NCI-H128 (cell line): ENCODE measurements at regions not wholly inside any gene's neighbourhood (a gene's known extent, or its start where the extent isn't known, plus 50 kb on each side); places are given as distances from the start of the nearest gene placed in this dataset.

Experiments
- DNase-seq: peaks from one replicate; lab custom pipeline; 2025; ENCODE audit not compliant: unreplicated experiment; lab: John Stamatoyannopoulos, UW

DNA sequence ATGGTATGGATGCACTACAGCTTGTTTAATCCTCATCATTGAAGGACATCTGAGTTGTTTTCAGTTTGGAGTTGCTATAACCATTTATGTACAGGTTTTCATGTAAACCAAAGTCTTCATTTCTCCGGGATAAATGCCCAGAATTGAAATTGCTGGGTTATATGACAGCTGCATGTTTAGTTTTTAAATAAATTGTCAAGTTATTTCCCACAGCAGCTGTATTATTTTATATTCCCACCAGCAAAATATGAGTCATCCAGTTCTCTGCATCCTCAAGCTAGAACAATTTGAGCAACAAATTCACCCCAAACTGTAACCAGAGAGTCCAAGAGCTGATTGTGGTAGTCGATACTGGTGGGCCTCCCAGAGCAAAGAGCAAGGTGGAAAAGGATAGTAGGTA, 125.6 kb upstream of the PRNP start:
- DNase-seq, result no peak

DNA sequence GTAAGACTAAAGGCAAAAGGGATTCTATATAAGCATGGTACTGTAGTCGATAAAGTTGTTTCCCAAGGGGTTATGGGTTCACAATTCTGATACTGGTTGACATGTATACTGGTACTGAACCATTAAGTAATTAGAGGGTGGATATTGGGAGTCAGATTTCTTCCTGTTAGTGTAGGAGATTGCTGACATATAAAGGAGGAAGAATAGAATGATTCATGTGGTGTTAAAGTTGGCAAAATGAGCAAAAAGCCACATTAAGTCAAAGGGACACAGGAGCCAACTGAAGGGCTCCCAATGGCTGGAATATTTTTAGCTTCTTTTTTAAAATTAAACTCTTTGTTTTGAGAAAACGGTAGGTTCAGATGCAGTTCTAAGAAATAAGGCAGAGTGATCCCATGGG, 126.3 kb upstream of the PRNP start:
- DNase-seq, result no peak

DNA sequence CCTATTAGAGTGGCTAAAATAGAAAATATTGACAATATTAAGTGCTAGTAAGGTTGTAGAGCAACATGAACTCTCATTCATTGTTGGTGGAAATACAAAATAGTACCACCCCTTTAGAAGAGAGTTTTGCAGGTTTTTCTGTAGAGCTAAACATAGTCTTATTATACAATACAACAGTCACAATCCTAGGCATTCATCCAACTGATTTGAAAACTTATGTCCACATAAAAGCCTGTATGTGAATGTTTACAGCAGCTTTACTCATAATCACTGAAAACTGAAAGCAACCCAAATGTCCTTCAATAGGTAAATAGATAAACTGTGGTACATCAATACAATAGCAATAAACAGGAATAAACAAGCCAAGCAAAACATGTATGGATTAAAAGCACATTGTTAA, 127.2 kb upstream of the PRNP start:
- no peak for DNase-seq

DNA sequence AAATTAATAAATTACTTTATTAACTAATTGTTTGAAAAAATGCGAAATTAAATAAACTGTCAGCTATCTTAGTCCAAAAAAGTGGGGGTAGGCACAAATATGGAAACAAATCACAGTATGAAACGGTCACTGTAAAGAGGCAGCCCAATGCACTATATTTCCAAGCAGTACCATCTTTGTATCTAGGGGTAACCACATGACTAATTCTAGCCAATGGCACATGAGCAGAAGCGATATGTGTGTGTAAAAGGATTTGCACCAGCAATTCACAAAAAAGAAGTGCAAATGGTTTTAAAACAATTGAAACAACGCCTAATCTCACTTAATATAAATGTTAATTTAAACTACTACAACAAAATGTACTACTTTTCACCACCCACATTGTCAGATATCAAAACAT, 129.5 kb upstream of the PRNP start:
- DNase-seq, result no peak

DNA sequence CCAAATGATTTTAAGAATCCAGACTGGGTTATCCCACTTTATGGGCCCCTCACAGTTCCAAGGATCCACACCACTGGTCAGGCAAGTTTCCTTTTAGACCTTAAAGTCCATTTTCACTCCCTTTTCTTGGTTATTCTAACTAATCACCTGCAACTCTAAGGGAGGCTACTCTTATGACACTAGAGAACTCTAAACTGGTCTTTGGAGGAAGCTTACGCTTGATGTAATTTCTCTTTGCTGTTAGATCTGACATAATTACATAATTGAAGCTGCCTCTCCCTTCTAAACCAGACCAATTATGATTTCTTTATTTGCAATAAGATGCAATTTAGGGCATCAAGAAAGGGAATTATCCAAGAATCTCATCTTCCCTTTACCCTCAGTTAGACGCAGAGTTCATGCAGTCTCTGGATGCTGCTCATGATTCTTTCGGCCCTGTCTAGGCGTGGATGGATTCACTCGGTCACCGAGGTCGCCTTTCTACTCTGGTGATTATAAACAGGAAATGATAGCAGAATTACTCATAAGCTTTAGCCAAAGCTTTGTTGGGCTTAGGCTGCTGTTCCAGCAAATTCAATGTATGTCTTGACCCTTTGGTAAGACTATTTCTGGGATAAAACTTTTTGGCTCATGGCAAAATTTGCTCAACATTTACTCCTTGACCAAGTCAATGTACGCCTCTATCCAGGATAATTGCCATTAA, 130.9 kb upstream of the PRNP start:
- DNase-seq, result no peak

DNA sequence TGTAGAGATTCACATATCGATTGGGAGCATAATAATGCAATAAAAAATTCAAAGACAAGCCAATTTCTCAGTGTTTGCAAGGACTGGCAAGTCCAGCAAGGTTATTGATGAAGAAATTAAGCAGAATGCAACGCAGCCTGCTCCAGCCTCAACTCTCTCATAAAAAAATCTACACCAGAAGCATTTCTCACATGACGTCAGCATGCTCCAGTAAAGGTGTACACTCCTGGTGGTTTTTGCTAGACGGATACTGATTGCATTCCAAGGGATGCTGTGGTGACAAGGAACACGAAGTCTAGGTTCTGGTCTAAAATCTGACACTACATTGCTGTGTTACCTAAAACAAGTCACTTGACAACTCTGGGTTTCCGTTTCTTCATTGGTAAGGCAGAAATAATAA, 131.9 kb upstream of the PRNP start:
- DNase-seq, result no peak

DNA sequence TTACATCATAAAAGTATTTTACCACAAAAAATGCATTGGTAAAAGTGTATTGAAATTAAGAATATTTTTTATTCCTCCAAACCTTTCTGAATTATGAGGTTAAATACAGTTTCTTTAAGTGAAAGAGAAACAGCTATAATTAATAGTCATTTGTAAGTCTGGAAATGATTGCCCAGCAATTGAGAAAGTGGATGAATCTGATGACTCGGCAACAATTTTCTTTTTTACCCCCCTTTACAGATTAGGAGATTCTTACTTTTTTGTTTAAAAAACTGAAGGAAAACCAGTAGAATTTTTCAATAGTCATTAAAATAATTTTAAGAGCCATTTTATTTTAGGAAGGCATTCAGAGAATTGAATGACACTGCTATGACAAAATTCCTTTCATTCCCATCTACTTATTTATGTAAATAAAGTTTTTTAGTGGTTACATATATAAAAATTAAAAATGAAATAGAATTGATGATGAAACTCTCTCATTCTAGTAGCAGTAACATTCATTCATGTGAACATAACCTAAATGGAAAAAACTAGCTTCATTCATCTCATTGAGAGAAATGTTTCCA, 134.1 kb upstream of the PRNP start:
- no peak for DNase-seq

DNA sequence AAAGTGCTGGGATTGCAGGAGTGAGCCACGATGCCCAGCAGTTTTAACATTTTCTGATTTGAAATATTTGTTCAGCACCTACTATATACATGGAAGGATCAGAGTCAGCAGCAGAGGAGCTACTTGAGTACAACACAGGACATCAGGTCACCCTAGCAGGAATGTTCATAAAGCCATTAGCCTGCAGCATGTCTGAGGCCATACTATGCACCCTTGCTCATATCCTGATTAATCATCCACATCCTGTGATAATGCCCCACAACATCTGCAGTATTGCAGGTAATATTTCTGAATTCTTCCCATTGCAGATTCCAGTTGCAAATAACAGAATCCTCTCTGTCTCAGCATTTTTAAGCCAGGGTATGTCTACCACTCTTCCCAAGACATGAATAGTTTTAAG, 135.5 kb upstream of the PRNP start:
- DNase-seq, result no peak

DNA sequence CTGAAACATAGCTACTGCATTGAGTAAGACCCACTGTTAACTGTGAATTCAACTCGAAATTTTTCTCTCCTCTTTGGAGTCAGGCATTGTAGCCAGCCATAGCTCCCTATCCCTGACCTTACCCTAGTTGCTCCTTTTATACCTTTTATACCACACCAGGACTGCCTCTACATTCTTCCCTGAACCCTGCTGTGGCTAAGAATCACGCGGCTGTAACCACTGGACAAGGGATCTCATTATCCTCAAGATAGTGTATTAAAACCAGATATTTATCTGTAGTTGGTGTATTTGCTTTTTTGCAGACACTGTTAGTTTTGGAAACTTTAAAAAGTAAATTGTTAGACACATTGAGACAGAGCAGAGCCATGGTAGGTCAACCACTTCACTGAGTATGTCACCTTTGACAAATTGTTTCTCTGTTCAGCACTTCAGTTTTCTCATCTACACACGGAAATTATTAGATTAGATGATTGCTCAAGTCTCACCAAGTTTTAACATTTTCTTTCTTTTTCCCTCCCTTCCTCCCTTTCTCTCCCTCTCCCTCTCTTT, 136.5 kb upstream of the PRNP start:
- no peak for DNase-seq

DNA sequence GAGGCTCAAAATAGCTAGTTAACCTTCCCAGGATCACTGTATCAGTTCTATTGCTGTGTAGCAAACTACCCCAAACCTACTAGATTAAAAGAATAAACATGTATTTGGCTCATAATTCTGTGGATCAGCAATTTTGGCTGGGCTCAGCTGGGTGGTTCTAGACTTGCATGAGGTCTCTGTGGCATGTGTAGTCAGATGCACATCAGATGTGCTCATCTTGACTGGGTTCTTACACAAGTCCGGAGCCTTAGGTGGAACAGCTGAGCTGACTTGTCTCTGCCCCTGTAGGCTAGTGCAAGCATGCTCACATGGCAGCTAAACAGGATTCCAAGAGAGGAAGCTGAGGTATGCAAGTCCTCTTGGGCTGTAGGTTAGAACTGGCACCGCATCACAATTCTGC, 137.7 kb upstream of the PRNP start:
- no peak for DNase-seq

DNA sequence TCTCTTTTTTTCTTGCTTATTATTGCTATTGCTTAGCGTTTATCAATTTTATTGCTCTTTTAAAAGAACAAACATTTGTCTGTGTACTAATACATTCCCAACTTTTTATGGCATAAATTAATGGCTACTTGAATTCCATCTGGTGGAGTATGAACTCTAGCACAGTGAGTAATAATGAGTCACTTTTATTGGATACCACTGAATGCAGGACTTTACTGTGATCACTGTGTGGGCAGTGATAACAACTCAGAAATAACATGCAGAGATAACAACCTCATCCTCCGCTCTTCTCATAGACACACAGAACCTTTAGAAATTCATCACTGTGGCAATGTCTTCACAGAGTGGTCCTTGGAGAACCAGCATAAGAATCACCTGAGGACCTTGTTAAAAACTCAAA, 139.5 kb upstream of the PRNP start:
- no peak for DNase-seq

DNA sequence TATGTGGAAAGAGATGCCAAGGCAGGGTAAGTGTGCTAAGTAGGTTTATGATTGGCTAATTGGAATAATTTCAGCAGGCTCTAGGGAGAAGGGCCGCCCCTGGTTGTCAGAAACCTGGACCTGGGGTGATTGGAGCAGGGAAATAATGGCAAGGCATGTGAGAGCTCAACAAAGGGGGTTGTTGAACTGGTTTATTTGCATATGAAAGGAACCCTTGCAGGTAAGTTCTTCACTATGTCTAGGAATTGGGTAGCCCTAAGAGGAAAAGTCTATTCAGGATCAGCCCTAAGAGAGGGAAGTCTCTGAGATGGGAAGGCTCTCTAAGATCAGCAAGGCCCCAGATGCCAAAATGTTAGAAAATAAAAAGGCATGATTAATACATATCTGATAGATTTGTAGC, 139.9 kb upstream of the PRNP start:
- DNase-seq, result no peak

DNA sequence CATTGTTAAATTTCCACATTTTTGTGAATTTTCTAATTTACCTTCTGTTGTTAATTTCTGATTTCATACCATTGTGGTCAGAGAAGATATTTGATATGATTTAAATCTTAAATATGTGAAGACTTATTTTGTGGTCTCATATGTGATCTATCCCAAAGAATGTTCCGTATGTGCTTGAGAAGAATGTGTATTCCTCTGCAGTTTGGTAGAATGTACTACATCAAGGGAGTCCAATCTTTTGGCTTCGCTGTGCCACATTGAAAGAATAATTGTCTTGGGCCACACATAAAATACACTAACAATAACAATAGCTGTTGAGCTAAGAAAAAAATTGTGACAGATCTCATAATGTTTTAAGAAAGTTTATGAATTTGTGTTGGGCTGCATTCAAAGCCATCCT, 140.7 kb upstream of the PRNP start:
- DNase-seq, result no peak

DNA sequence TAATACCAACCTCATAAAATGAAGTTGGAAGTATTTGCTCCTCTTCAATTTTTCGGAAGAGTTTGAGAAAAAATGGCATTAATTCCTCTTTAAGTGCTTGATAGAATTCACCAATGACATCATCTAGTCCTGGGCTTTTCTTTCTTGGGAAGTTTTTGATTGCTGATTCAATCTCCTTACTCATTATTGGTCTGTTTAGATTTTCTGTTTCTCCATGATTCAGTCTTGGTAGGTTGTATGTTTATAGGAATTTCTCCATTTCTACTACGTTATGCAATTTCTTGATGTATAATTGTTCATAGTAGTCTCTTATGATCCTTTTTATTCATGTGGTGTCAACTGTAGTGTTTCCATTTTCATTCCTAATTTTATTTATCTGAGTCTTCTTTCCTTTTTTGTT, 141.5 kb upstream of the PRNP start:
- DNase-seq, result no peak

DNA sequence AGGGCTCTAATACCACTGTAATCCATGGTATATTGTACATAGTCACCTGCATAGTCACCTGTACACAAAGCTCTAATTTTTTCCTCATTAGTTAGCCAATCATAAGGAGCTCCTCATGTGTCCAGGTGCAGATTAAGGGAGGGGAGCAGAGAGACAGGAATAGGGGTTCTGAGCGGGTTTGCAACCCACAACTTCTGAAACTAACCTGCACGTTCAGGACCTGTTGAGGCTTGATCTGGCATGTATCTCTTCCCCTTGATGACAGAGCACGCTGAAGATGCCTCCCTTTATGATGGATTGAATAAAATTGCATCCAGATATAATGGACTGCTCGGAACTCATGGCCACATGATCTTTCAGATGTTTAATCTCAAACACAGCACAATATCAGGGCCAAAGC, 144.0 kb upstream of the PRNP start:
- no peak for DNase-seq

DNA sequence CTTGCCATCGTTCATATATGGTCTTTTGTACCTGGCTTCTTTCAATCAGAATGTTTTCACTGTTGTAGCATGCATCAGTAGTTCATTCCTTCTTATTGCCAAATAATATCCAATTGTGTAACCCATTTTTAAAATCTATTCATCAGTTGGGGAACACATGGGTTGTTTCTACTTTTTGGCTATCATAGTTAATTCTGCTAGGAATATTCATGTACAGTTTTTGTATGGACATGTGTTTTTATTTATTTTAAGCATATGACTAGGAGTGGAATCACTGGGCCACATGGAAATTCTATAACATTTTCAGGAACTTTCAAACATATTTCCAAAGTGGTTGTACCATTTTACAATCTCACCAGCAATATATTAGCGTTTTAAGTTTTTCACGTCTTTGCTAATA, 151.9 kb upstream of the PRNP start:
- DNase-seq, result no peak

DNA sequence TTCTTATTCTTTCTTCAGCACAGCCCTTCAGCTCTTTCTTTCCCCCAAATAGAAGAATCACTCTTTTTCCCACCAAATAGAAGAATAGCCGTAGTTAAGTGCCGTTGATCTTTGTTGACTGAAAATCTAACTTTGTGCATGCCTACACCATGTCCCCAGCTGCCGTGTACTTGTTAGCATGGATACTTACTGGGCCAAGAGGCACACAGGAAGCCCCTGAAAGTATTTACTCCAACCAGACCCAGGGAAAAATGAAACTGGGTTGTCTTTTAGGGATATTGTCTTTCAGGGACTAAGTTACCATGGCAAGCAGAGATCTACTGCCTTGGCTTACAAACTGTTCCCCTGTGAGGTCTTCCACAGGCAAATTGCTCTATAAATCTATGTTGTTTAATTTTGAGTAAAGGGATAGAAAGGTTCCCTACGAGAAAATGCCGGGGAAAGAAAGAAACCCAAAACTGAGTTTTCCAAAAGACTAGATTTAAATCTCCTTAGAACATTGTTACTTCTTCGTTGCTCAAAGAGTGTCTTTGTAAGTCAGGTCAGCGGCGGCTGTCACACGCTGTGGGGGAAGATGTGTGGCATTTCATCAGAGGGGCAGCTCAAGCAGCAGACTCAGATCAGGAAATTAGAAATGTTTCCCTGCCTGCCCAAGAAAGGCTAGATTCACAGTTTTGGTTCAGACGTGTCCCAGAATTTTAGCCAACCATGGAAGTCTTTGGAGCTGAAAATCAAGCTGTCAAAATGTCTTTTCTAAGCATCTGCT, 152.7 kb upstream of the PRNP start:
- no peak for DNase-seq

DNA sequence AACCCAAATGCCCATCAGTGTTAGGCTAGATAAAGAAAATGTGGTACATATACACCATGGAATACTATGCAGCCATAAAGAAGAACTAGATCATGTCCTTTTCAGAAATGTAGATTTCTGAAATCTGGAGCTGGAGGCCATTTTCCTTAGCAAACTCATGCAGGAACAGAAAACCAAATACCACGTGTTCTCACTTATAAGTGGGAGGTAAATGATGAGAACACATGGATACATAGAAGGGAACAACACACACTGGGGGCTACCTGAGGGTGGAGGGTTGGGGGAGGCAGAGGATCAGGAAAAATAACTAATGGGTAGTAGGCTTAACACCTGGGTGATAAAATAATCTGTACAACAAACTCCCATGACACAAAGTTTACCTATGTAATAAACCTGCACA, 153.5 kb upstream of the PRNP start:
- no peak for DNase-seq

DNA sequence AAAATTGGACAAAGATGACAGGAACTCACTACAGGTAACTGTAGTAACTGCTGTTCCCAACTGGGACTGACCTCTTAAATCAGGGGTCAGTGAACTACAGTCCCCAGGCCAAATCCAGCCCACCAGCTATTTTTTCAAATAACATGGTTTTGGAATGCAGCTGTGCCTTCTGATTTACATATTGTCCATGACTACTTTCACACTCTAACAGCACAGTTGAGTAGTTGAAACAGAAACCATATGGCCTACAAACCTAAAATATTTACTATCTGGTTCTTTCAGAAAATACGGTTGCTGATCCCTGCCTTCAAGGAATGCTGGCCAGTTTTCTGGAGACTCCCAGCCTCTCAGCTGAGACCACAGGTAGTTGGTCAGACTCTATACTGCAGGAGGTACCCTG, 161.5 kb upstream of the PRNP start:
- no peak for DNase-seq

DNA sequence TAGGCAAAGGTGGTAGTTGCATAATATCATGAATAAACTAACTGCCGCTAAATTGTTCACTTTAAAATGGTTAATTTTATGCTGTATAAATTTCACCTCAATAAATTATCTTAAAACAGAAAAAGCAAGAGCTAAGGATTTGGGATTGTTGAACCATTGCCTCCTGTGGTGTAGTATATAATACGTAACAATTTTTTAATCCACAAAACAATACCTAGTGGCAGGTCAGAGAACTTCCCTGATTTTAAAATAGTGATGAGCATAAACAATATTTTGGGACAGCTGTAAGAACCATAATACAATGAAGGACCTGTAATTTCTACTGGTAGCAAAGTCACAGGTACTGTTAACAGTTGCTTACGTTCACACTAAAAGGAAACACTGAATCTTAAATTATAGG, 161.9 kb upstream of the PRNP start:
- DNase-seq, result no peak

DNA sequence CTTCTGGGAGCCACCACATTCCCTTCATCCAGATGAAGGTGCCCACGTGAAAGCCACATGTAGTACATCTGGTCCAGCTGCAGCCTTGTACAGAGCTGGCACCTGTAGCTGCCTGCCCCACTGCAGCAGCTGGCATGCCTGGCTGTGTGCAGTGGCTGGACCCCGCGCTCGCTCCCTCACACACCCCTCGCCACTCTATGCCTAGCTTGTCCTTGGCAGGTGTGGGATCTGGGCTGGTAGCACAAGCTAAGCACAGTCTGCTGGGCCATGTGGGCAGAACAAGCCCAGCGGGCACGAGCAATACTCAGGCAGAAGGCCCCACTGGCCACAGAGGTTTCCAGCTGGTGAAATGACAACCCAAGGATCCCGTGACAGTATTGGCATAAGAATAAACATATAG, 163.9 kb upstream of the PRNP start:
- DNase-seq, result no peak
